C4-2B (cell line): ENCODE measurements at regions not wholly inside any gene's neighbourhood (a gene's known extent, or its start where the extent isn't known, plus 50 kb on each side); places are given as distances from the start of the nearest gene placed in this dataset.

Experiments
- CTCF ChIP-seq: fragments of 450-650 bp; conservative IDR thresholded peaks from 2 replicates; pipeline ENCODE4 v1.5.1; 2017; ENCODE audit warnings: mild to moderate bottlenecking
- ZFX ChIP-seq: fragments of 450-650 bp; IDR thresholded peaks from 2 replicates; pipeline ENCODE4 v1.6.1; 2017

GRCh38 chr1:30334767-30335166 is 388.6 kb downstream of the MATN1 start:
- TF ChIP-seq CTCF (no peak), ZFX (no peak)
